Astrocyte of the cerebellum (primary cell): ENCODE measurements at regions not wholly inside any gene's neighbourhood (a gene's known extent, or its start where the extent isn't known, plus 50 kb on each side); places are given as distances from the start of the nearest gene placed in this dataset.
"Not testable (repeated sequence)": the region's sequence is repeated elsewhere in the genome, so short reads cannot be mapped to it uniquely, and the experiment has no call there.

ENCODE experiments used
- DNase-seq: peaks from one replicate; pipeline ENCODE4 v3.0.0-alpha.2; 2011; ENCODE audit warnings: low read depth
- H3K4me3 ChIP-seq: 2 replicates; pipeline ENCODE4 v1.5.1; 2011; ENCODE audit warnings: mild to moderate bottlenecking, low read depth, low read length, moderate library complexity
- CTCF ChIP-seq: IDR thresholded peaks from 2 replicates; pipeline ENCODE4 v1.5.1; 2012; ENCODE audit warnings: low read length, low read depth, moderate library complexity, mild to moderate bottlenecking; ENCODE audit errors: missing control alignments
- in situ Hi-C: cut with HindIII; loops from 2 replicates; pipeline ENCODE4 v1.10.0; 2017; ENCODE audit warnings: low sequenced_read_pairs

- in situ Hi-C loops = no loop called here
- no peak overlapping the region for H3K4me3 ChIP-seq
- no peak for TF ChIP-seq CTCF
- DNase-seq = no peak
These were observed 471.2 kb upstream of the UBE2E2 start for GRCh38 chr3:22731901-22732300.

- no peak for TF ChIP-seq CTCF
- H3K4me3 ChIP-seq = no peak overlapping the region
- in situ Hi-C loops = no loop called here
These were observed 470.5 kb upstream of the UBE2E2 start for GRCh38 chr3:22732641-22733040.

GRCh38 chr3:22734207-22734606, 468.9 kb upstream of the UBE2E2 start:
- in situ Hi-C loops = no loop called here
- no peak overlapping the region for H3K4me3 ChIP-seq
- DNase-seq = no peak
- no peak for TF ChIP-seq CTCF

More at GRCh38 chr3:22732641-22733040, 470.5 kb upstream of the UBE2E2 start:
- DNase-seq = no peak

DNA sequence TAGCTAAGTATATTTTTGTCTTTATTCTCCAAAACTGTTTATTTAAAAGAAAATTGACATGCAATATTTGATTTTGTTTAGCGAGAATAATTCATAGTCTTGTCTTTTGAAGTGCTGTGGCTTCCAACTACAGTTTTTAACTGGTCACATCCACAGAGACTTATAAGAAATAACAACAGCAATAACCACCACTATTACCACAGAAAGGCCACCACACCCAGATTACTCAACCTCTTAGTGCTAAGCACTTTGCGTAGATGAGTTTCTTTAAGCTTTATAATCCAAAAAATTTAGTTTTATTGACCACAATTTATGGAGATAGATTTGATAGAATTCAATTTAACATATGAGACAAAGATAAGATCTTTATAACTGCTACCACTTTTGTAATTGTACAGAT, 468.4 kb upstream of the UBE2E2 start:
- H3K4me3 ChIP-seq = no peak overlapping the region

DNA sequence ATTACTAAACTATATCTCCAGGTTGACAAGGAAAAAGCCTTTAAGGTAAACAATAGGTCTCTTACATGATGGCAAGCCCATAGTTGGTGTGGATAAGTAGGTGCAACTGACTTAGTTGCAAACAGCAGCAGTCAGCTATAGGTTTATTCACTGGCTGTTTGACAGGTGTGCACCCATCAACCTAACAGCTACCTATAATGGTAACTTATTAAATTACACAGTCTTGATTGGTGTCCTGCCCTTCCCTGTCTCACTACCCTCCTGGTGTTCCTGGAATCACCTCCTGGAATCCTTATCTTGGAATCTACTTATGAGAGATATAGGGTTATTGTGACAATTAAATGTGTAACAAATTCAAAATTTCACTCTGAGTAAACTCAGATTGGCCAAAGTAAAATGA, 467.8 kb upstream of the UBE2E2 start:
- DNase-seq = no peak

More for the DNA sequence above, 468.4 kb upstream of the UBE2E2 start:
- TF ChIP-seq CTCF = no peak
- in situ Hi-C loops = no loop called here
- DNase-seq = no peak

GRCh38 chr3:22743386-22743785, 459.7 kb upstream of the UBE2E2 start:
- in situ Hi-C loops, DNase-seq, H3K4me3 ChIP-seq: not testable (repeated sequence)

More for the DNA sequence above, 467.8 kb upstream of the UBE2E2 start:
- H3K4me3 ChIP-seq = no peak overlapping the region
- in situ Hi-C loops = no loop called here
- TF ChIP-seq CTCF = no peak

DNA sequence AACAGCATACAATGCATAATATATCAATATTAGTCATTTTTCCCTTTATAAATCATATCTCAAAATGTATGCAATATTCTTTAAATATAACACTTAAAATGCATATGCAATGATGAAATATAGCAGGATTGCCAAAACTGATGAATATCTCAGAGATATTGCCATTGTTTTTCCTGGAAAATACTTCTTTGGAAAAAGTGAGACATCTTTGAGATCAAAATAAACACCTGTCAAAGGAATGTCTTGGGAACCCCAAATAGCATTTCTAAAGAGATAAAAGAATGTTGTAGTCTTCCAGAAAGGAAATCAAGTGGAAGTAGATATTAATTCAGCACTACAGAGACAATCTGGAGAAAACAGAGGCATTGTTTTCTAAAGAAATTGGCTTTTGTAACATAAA, 457.8 kb upstream of the UBE2E2 start:
- no peak overlapping the region for H3K4me3 ChIP-seq
- TF ChIP-seq CTCF = no peak
- no peak for DNase-seq
- in situ Hi-C loops = no loop called here
